HG03457 (cell line): ENCODE measurements at regions not wholly inside any gene's neighbourhood (a gene's known extent, or its start where the extent isn't known, plus 50 kb on each side); places are given as distances from the start of the nearest gene placed in this dataset.

Source experiments
- ATAC-seq: cut with Tn5 transposase; IDR thresholded peaks from one replicate; pipeline ENCODE4 v1.9.1; 2021; ENCODE audit warnings: moderate number of reproducible peaks; ENCODE audit not compliant: unreplicated experiment

DNA sequence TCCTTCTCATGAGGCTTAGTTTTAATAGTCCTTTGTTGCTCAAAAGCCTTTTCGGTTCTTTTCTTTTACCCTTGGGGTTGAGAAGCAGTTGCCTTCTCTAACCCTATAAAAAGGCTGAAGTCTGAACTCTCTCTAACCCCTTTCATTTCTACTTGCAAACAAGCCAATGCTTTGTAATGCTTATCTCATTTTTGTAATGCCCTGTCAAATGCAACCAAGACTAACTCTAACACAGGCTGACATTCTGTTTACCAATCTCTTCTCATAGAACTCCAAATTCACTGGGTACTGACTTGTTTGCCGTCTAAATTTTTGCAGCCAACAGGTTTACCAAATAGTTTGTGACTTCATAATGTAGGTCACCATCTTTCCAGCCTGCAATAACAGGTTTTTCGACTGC is 233.9 kb upstream of the SNX7 start:
- no peak for ATAC-seq

- ATAC-seq, result no peak
Measured at GRCh38 chr1:98426092-98426491, 235.4 kb upstream of the SNX7 start.

- ATAC-seq, result no peak
Measured at GRCh38 chr1:98422816-98423215, 238.7 kb upstream of the SNX7 start.

GRCh38 chr1:98421085-98421435 is 240.5 kb upstream of the SNX7 start:
- ATAC-seq, result no peak

GRCh38 chr1:98420376-98421084 is 241.0 kb upstream of the SNX7 start:
- ATAC-seq, result no peak

DNA sequence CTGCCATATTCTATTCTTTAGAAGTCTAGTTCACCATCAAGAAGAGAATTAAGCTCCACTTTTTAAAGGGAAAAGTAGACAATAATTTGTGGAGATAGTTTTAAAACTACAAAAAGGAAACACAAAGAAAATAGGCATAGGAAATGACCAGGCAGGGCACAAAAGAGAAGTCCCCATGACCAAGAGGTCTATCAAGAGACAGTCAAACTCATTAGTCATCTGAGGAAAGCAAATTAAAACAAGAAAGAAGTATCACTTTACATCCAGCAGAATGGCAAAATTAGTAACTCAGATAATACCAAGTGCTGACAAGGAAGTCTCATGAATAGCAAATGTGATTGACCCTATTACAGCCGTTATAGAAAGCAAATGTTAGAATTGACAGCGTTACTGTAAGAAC is 243.7 kb upstream of the SNX7 start:
- no peak for ATAC-seq

- no peak for ATAC-seq
Measured at GRCh38 chr1:98410082-98410481, 251.4 kb upstream of the SNX7 start.

GRCh38 chr1:98406352-98407088 is 255.0 kb upstream of the SNX7 start:
- ATAC-seq, result no peak

GRCh38 chr1:98405581-98406074 is 255.9 kb upstream of the SNX7 start:
- no peak for ATAC-seq

DNA sequence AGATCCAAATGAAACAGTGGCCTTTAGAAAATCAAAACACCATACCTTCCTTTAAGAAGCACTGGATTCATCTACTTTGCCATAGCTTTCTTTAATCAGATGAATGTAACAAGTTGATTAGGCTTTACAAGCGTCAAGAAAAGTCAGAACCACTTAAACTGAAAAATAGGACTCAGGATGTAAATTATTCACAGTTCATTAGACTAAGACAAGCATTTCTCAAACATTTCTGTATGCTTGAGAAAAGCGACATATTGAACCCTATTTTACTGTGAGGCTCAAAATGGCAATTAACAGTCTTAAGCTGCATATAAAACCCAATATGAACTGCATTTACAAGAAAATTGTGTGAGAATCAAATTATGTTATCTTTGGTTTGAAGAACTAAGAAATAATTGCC is 256.7 kb upstream of the SNX7 start:
- ATAC-seq, result no peak

- ATAC-seq, result no peak
Measured at GRCh38 chr1:98403963-98404480, 257.5 kb upstream of the SNX7 start.

- ATAC-seq, result no peak
Measured at GRCh38 chr1:98402860-98403259, 258.7 kb upstream of the SNX7 start.

DNA sequence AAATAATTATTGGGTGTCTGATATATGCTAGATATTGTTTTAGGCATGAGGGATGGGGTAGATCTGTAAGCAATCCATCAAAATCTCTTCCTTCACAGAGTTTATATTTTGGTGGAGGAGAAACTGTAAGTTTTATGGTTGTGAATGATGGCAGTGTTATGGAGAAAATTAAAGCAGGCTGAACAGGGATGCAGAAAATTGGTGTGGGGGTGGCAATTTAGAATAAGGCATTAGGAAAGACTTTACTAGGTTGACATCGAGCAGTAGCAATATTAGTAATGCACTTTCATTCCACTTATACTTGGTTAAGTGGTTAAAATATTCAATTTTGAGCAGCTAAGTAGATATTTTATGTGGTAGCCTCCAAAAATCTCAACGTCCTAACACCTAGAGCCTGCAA is 261.1 kb upstream of the SNX7 start:
- ATAC-seq, result no peak

- ATAC-seq, result no peak
Measured at GRCh38 chr1:98399218-98399617, 262.3 kb upstream of the SNX7 start.

DNA sequence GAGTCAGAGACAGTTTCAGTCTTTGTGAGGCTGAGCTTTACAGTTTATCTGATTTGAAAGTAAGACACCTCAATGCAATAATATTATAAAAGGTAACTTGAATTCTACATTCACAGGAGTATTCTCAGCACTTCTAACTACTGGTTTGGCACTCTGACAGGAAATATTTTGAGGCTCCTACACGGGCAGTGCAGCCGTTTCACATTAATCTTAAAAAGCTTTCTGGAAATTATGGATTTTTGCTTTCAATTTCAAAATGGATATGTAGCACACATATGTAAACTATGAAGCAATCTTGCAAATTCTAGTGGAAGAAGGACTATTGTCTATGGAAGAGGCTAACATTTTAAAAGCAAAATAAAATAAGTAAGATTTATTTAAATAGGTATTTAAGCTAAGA is 262.9 kb upstream of the SNX7 start:
- no peak for ATAC-seq

DNA sequence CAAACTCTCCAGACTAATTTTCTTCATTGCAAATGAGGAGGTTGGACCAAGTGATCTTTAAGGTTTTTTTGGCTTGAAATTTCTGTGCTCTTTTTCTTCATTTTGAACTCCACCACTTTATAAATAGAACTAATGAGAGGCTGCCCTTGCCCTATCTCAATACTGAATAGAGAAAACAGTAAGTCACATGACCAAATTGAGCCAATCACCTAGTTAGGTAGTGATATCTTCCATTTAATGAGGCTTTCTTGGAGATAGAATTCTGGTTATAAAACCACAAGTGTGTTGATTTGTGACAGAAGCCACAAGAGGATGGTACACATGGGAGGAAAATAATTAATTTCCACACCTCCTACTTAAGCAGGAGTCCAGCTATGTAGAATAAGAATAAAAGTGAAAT is 263.4 kb upstream of the SNX7 start:
- ATAC-seq, result no peak

DNA sequence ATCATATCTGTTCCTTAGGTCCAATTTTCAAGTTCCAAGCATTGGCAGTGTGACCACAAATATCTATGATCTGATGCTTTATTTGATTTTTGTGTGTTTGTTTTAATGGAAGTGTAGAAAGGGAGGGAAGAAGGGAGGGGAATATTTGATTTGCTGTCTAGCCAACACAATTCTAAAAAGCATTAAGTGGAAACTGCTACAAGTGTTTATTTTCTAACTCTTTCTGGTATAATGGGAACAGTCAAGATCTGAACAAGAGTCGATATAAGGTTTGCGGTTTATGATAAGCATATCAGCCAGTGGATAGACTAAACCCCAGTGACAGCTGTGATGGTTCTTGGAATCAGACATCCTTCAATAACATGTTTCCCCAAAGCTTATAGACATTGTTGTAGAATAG is 267.8 kb upstream of the SNX7 start:
- no peak for ATAC-seq

DNA sequence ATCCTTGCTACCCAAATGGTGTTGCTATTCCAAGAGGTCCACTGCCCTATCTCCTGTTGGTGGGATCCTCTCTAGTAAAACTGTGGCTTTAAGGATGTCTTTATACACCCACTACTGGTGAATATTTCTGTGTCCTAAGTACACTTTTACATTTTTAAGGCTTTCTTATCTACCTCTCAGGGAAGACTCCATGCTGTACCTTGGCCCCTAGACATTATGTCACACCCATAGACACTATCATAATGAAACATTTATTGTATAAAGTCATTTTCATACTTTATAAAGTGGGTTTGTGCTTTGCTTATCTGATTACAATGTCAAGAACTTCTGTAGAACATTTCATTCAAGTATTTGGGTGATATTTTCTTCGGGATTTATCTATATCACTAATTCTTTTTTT is 270.3 kb upstream of the SNX7 start:
- ATAC-seq, result no peak

DNA sequence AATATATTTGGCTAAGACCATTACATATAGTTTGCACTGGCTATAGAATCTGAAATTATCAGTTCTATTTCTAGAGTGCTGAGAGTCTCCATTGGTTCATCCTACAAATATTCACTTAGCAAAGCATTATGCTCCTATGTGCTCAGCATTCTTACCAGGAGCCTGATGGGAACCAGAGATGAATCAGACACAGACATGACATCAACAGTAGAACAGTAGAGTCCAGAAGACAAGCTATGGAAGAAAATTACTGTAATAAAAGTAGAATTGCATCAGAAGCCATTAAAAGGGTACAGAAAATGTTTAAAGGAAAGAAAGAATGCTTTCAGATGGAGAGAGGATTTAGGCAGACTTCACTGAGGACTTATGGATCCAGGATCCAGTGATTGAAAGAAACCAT is 271.7 kb upstream of the SNX7 start:
- no peak for ATAC-seq

DNA sequence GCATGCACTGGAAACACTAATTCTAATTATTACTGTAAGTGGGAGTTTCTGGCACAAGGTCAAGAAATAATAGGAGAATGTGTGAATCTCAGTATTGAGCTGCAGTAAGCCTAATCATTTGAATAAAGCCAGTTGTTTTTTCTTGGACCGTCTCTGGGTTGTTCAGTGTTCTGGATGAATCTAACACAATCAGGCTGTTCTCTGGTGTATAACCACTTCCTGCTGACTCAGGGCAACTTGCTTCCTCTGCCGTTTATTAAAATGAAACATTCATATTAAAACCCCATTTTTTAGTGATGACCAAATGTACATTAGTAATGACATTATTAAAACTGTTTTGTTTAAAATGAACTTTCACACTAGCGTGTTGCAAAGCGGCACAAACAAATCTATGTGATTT is 273.1 kb upstream of the SNX7 start:
- ATAC-seq, result no peak

GRCh38 chr1:98387701-98388100 is 273.8 kb upstream of the SNX7 start:
- ATAC-seq, result no peak

- no peak for ATAC-seq
Measured at GRCh38 chr1:98386675-98387440, 274.7 kb upstream of the SNX7 start.
